Putamen (tissue), 1 donor: ENCODE measurements at regions not wholly inside any gene's neighbourhood (a gene's known extent, or its start where the extent isn't known, plus 50 kb on each side); places are given as distances from the start of the nearest gene placed in this dataset.

ENCODE experiments used
- DNase-seq: peaks from one replicate; pipeline ENCODE4 v3.0.0-alpha.2; 2016; ENCODE audit warnings: low spot score

DNA sequence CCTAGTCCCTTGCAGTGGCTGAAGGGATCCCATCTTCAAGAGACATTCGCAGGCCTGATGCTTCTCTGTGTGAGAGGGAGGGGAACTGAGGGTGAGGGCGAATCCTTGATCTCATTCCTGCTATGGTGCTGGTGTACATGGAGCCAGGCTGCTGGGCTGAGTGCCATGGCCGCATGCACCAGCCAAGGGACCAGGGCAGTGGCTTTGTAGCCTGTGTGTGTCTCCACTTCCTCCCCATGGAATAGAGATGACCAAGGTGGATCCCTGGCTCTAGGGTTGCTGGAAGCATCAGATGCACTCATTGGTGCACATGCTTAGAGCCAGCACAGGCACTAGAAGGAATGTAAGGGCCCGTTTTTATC is 195.0 kb downstream of the FOXL1 start:
- DNase-seq = no peak

DNA sequence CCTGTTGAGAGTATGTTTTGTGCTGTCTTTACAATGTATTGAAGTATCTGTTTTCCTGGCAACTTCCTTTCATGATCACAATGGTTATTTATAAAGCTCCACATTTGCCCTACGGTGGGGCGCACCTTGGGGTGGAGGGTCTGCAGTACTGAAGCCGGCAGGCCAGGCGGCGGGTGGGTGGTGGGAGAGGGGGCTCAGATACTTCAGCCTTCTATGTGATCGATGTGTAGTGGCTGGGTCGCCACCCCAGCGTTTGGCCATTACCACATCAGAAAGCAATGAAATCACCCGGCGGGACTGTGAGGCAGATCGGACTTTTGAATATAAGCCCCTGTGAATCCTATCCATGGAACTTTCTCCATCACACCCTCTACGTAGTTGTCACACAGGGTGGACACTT is 196.6 kb downstream of the FOXL1 start:
- no peak for DNase-seq

DNA sequence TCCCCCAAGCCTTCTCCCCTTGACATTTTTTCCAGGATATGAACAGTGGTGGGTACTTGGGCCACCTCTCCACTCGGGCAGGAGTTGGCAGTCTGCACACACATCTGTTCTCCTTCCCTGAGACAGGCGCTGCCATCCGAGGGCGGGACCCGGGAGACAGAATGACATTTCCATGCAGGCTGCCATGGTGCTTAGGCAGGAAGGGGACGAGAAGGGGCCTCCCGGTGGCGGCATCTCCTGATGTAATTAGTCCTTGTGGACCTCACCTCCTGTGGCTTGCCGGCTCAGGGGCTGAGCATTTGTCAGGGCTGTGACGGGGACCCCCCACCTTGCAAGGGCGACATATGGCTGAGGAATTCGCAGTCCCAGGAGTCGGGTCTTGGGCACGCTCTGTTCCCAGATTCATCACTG is 197.2 kb downstream of the FOXL1 start:
- no peak for DNase-seq

DNA sequence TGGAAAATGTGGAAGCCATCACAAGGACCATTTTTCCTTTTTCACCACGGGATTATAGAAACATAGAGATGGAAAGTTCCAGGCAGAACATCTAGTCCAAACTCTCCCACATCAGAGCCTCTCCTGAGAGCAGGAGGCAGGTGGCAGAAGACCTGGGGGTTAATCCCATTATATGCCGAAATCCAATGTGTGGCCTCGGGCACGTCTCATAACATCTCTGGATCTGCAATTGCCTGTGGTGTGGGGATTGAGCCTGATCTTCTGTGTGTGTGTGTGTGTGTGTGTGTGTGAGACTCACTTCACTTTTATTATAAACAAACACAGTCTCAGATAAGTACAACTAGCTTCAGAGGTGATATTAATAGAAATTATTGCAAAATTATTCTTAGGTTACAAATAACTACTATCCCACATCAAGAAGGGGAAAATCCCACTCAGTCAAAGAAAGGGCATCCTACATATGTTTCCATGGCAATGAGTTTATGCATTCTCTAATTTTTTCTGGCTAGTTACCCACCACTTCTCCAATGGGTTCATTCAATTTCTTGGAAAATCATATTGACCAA is 199.1 kb downstream of the FOXL1 start:
- no peak for DNase-seq

DNA sequence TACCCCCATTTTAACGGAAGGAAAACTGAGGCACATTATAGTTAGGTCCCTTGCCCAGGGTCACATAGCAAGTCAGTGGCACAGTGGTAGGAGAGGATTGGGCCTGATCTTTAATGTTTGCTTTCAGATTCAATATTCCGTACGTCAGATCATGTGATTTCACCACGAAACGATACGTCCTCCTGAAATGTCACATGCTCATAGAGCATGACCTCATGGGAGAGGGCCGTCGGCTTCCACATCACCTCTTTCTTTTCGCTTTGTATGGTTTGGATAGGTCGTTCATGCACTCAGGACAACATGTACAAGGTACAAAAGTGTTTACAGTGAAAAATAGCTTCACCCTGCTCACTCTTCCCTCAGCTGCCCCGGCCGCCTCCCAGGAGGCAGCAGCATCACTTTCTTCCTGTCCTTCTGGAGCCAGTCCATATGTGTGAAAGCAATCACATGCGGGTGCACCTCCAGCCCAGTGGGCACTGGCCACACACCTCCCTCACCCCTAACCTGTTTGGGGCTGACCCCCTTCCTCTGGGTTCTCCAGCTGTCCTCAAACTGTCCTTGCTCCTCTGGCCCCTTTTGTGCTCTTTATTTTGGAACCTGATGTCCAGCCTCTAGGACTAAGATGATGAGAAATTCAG is 199.9 kb downstream of the FOXL1 start:
- no peak for DNase-seq

DNA sequence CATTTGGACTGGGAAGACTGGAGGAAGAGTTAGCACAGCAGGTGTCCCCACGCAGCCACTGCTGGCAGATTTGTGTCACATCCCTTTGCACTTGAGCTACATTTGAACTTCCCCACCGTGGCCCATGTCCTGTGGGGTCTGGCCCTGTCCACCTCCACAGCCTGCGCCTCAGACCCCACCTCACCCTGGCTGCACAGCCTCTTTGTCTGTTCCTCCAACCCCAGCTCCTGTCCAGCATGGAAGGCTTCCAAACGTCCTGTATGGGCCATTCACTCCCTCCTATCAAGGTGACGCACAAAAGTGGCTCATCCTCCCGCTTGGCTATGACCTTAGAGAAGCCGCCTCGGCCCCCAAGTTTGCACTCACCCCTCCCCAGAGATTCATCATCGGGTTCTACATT is 200.6 kb downstream of the FOXL1 start:
- no peak for DNase-seq

DNA sequence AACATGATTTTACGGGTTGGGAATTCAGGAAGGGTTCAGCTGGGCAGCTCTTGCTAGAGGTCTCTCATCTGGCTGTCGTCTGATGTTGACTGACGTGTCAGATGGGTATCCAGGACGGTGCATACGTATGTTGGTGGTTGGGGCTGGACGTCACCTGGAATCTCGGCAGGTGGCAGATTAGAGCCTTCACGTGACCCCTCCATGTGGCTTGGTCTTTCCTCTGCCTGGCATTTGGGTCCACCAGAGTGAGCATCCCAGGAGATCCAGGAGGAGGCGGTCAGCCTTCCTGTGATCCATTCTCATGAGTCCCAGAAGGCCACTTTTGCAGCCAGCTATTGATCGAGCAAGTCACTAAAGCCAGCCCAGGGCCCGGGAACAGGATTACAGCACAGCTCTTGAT is 202.7 kb downstream of the FOXL1 start:
- no peak for DNase-seq

DNA sequence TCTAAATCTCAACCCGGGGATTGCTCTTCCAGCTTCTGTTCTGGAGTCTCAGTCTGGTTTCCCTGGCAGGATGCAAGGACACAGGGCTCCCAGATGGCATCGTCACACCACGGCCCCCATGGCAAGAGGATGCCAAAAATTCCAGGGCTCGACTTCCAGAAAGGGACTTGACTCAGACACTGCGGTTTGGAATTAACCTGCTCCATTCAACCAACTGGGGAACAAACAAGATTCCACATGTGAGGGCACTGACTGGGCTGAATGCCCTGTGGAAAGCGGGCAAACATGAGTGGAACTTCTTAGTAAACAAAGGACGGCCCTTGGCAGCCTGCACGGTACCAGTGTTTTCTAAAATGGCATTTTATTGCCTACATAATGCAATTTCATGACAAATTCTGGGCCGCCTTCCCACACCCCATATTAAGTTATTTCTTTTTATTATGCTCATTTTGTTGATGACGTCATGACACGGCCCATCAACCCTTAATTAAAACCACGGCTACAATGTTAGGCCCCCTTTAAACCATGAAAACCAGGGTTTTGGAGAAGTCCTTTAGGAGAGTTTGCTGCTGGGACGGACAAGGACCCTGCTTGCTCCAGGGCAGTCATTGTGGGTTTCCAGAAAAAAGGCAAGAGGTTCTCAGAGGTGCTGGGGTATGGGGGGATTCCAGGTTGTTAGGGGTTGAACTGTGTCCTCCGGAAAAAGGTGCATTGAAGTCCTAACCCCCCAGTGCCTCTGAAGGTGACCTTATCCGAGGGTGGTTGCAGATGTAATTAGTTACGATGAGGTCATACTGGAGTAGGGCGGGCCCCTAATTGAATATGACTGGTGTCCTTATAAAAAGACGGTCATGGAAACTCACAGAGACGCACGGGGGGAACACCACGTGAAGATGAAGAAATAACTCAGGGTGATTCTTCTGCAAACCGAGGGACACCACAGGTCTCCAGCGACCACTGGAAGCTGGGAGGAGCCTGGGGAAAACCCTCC is 205.6 kb downstream of the FOXL1 start:
- no peak for DNase-seq

DNA sequence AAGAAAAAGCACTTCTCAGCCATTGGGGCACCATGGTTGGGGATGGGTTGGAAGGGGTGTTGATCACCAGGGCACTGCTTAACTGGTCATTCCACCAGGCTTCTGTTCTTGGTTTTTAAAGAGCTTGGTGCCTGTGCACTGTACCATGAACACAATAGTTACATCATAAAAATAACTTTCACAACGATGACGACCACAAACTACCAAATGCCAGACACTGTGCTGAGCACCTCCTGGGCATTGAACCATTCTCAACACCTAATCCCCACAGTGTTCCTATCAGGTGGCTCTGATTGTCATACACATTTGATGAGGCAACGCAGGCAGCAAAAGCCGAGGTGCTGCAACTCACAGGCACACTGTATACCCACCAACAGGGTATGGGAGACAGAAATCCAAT is 208.0 kb downstream of the FOXL1 start:
- DNase-seq = no peak

DNA sequence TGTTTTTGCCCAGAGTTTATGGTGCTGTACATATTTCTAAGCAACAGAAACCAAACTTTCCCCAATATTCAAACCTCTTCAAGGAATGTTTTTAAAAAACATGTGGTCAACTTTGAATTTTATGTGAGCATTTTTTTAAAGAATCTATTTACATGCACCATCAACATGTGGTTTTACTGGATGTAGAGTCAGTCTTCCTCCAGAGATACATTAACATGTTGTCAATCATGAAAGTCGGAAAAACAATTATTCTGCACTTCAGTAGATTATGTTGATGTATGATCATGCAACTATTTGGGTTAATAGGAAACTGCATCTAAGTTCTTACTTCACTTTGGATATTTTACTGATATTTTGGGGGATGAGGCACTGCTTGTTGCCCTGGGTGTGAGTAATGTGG is 208.6 kb downstream of the FOXL1 start:
- no peak for DNase-seq

DNA sequence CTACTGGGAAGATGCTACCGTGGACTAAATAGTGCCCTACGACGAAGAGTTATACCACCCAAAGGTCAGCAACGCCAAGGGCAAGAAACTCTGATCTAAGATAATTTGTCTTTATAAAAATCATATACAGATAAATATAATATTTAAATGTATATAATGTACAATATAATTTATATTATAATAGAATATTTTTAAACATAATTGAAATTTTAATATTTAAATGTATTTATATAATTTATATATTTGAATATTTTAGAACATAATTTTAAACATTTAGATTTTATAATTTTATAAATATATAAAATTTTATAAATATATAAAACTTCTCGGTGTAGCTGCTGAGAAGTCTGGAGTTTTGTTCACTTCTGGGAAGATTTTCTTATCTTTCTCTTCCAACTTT is 209.2 kb downstream of the FOXL1 start:
- DNase-seq = no peak

DNA sequence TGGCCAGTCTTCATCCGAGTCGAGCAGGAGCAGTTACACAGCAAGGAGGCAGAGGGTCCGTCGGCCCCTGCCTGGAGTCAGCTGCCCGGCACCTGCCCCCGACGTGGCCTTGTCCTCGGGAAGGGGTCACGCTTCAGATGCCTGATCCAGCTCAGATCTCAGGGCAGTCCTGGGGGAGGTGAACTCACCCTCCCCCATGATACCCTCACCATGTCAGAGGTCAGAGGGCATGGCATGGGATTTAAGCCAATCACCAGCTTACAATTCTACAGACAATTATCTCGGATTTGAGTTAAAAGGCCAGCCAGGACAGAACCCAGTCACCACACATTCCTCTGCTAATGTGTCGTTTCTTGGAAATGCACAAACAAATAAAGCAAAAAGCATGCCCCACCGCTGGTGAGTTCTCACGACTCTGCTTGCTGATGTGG is 211.3 kb downstream of the FOXL1 start:
- DNase-seq = no peak

DNA sequence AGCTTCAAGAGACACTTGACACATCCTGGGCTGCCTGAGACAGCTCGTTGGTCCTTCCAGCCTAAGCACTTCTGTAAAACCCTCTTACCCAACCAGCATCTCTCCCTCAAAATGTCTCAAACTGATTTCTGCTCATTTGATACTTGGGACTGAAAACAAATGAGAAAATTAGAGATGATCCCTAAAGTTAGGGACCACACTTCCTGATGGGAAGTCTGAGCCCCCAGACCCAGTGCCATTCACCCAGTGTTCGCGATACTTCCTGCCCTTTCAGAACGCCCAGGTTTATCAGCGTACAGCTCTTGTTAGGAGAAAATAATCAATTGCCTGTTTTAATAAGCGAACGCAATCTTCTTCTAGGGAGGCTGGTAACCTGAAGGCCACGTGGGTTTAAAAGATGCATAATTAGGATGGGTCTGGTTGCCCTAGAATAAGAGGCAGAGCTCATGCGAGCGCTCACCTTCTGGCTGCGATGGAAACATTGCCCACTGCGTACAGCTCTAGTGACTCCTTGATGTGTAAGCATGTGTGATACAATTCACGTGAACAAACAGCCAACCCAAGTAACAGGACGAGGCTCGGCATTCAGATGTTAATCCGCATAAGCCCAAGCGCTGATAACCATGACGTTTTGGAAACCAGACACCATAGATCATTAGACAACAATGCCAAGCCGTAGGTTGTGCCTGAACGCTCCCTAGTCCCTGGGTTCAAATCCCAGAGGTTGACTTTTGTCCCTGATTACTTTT is 213.1 kb downstream of the FOXL1 start:
- no peak for DNase-seq

DNA sequence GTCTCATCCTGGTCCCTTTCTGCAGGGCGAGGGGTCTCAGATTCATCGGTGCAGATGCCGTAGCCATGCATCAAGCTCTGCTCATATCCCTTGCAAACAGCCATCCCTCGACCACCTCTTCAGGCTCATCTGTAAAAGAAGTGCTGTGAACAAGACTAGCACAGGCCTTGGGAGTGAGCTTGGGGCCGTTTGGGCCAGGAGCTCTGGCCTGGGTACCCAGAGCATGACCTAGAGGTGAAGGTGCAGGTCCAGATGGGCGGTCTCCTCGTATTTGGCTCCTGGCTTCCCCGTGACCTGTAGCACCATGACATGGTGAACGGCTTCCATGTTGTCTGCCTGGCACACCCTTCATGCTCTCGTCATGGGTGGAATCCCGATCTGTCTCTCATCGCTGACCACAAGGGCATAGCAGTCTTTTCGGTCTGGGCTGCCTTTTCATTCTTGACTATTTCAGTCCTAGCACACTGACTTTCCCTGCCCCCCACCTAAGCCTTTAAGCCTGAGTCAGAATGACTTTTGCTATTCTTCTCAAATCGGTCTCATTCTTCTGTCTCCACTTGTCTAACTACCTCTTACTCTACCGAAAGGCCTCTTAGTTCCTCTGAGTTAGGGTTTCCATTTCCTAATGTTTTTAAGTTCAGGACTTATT is 216.0 kb downstream of the FOXL1 start:
- no peak for DNase-seq

DNA sequence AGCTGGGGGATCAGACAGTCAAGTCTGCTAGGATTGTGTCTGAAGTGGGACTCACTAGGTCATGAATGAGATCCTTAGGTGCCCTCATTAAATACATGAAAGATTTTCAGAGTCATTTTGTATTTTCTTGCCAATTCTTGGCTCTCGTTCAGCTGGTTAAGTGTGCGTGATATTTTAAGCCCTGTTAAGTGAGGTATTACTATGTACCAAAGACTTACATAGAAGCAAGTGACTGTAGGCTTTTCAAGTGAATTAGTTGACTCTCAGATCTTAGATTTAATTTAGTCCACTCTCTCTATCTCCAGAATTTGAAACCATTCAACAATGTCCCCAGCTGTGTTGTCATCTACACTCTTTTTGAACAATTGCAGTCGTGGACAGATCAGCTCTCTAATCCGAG is 219.4 kb downstream of the FOXL1 start:
- no peak for DNase-seq

DNA sequence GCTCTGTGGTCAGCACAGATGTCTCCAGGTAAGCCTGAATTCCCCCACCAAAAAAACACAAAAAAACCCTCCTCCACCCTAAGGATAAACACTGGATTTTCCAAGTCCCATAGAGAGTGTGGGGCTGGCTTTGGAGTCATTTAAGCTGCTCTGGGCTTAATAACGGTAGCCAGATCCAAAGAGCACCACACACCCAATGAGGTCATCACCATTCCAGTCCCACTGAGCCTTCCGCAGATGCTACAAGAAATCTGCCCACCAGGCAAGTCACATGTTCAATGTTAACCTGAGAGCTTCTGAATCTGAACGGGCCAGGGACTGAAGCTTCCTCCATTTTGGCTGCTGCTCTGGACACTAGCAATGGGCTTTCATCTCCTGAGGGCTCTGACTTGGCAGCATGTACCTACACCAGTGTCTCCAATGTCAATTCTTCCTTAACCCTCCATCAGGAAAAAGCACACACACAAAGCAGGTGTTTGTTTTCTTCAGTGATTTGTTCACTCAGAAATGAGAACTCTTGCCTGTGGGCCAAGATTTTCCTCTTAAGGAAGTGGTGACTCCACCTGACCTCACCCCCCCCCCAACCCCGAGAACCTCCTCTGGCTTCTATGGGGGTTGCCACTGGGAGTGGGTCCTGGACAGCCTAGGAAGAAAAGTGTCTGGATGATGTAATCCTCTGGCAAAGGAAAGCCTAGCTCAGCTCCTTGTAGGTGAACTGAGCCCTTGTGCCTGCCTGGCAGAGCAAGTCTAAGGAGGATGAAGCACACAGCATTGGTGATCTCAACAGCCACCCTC is 220.1 kb downstream of the FOXL1 start:
- no peak for DNase-seq

DNA sequence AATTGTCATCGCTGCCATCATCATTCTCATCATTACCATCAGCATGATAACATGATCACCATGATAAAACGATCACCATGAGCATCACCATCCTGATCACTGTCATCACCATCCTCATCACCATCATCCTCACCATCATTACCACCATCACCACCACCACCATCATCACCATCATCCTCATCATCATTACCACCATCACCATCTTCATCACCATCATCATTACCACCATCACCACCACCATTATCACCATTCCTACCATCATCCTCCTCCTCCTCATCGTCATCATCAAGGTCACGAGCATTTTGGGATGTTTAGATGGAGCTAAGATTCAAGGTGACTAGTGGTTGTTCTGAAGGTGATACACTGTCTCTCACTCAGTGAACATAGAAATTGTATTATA is 221.0 kb downstream of the FOXL1 start:
- no peak for DNase-seq

DNA sequence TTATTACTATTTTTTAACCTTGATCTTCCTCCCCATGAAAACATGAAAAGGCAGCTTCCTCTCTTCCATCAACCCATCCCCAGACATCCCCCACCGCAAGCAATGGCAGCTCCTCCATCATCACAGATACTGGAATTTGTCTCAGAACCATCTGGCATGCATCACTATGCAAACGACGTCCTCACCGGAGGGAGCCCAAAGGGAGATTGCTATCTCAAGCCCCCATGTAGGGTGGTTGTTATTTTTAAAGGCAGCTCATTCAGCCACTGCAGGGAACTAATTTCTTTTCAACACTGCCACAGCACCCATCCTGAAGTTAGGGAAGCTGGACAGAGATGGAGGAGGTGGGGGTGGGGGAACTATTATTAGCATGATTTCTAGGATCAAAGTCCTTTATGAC is 222.5 kb downstream of the FOXL1 start:
- DNase-seq = no peak

DNA sequence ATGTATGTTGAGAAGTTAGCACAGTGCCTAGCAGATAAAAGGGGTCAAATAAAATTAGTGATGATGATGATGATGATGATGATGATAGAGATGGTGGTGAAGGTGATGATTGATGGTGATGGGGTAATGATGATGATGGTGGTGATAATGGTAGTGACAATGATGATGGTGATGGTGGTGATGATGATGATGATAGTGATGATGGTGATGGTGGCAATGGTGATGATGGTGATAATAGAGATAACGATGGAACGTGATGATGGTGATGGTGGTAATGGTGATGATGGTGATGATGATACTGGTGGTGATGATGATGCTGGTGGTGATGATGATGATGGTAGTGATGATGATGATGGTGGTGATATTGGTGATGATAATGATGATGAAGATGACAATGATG is 223.7 kb downstream of the FOXL1 start:
- DNase-seq = no peak

DNA sequence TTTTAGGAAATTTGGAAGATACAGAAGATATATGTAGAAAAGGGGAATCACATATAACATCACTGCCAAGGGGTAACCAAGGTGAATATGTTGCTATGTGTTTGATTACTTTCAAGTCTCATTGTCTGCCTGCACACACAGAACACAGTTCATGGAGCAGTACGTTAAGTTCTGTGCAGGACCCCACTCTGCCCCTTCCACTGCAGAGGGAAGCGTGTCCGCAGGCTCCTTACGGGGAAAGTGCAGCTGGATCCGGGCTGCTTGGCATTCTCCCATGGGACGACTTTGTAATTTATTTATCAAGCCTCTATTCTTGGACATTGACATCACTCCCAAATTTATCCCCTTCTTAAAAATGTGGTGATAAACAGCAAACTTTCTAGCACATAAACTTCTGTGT is 226.8 kb downstream of the FOXL1 start:
- DNase-seq = no peak

DNA sequence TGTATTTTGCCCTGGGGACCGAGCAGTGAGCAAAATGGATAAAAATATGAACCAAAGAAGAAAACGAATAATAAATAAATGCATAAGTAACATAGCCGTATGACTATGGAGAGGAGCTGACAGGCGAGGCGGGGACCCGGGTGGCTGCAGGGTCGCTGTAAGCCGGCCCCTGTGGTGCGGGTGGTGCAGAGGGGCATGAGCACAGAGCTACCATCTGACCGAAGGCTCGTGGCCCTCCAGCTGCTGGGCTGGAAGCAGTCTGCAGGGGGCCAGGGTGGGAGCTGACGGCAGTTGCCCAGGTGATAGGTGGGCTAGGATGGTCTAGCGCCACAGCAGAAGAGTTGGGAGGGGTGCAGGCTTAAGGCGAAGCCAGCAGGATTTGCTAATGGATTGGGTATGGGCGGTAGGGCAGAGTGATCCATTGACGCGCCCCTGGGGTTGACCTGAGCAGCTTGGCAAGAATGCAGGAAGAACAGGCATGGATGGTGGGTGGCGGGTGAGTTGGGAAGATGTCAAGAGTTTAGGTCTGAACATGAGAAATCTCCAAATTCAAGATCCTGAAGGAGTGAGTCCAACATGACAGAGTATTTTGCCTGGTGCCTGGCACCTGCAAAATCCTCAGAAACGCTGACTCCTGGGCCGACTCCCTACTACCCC is 228.0 kb downstream of the FOXL1 start:
- no peak for DNase-seq
